GM12865 (cell line): ENCODE measurements at regions not wholly inside any gene's neighbourhood (a gene's known extent, or its start where the extent isn't known, plus 50 kb on each side); places are given as distances from the start of the nearest gene placed in this dataset.

Experiments
- DNase-seq: peaks from one replicate; pipeline ENCODE4 v3.0.0; 2010; ENCODE audit warnings: low read depth
- H3K4me3 ChIP-seq: 2 replicates; pipeline ENCODE4 v1.5.1; 2011; ENCODE audit warnings: mild to moderate bottlenecking, low read depth, low read length, control low read depth
- CTCF ChIP-seq: IDR thresholded peaks from 2 replicates; pipeline ENCODE4 v1.5.1; 2011; ENCODE audit warnings: low read length, control low read depth, low read depth, inconsistent platforms; ENCODE audit not compliant: insufficient read depth; ENCODE audit errors: missing control alignments

- H3K4me3 ChIP-seq, result no peak overlapping the region
- no peak for TF ChIP-seq CTCF
- DNase-seq, result no peak
Observed at GRCh38 chr2:4725618-4726017, 966.6 kb upstream of the SOX11 start.

- TF ChIP-seq CTCF, result no peak
- H3K4me3 ChIP-seq, result no peak overlapping the region
- no peak for DNase-seq
Observed at GRCh38 chr2:4732560-4732959, 959.6 kb upstream of the SOX11 start.

- H3K4me3 ChIP-seq, result no peak overlapping the region
- TF ChIP-seq CTCF, result no peak
- DNase-seq, result no peak
Observed at GRCh38 chr2:4745056-4745991, 946.9 kb upstream of the SOX11 start.

- H3K4me3 ChIP-seq, result no peak overlapping the region
- TF ChIP-seq CTCF, result no peak
- DNase-seq, result no peak
Observed at GRCh38 chr2:4753721-4754120, 938.5 kb upstream of the SOX11 start.

GRCh38 chr2:4762951-4763376 lies 929.2 kb upstream of the SOX11 start:
- no peak overlapping the region for H3K4me3 ChIP-seq
- no peak for DNase-seq
- no peak for TF ChIP-seq CTCF

GRCh38 chr2:4765787-4766530 lies 926.2 kb upstream of the SOX11 start:
- no peak for DNase-seq
- no peak for TF ChIP-seq CTCF
- H3K4me3 ChIP-seq, result no peak overlapping the region
